ENCODE measurements at regions not wholly inside any gene's neighbourhood (a gene's known extent, or its start where the extent isn't known, plus 50 kb on each side); places are given as distances from the start of the nearest gene placed in this dataset.
"Not testable (repeated sequence)": the region's sequence is repeated elsewhere in the genome, so short reads cannot be mapped to it uniquely, and the experiment has no call there.

- TF ChIP-seq, protein P1, sequence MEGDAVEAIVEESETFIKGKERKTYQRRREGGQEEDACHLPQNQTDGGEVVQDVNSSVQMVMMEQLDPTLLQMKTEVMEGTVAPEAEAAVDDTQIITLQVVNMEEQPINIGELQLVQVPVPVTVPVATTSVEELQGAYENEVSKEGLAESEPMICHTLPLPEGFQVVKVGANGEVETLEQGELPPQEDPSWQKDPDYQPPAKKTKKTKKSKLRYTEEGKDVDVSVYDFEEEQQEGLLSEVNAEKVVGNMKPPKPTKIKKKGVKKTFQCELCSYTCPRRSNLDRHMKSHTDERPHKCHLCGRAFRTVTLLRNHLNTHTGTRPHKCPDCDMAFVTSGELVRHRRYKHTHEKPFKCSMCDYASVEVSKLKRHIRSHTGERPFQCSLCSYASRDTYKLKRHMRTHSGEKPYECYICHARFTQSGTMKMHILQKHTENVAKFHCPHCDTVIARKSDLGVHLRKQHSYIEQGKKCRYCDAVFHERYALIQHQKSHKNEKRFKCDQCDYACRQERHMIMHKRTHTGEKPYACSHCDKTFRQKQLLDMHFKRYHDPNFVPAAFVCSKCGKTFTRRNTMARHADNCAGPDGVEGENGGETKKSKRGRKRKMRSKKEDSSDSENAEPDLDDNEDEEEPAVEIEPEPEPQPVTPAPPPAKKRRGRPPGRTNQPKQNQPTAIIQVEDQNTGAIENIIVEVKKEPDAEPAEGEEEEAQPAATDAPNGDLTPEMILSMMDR (IDR thresholded peaks at IDR 0.05; ENCODE audit: unreplicated experiment in 3 of 3) = no peak
- Mint-ChIP-seq H3K36me3 (ENCODE audit: low read depth) (peaks cover 28% of the 10 kb centered on the region), H3K4me3 (no peak overlapping the region), H3K27me3 (ENCODE audit: low read depth) (no peaks in the 10 kb centered on the region), H3K4me1 (no peaks in the 10 kb centered on the region), H3K27ac (no peak overlapping the region), H3K9me3 (peaks cover 18% of the 10 kb centered on the region)
Observed at GRCh38 chr14:71429902-71430301, 502.3 kb upstream of the RGS6 start.

DNA sequence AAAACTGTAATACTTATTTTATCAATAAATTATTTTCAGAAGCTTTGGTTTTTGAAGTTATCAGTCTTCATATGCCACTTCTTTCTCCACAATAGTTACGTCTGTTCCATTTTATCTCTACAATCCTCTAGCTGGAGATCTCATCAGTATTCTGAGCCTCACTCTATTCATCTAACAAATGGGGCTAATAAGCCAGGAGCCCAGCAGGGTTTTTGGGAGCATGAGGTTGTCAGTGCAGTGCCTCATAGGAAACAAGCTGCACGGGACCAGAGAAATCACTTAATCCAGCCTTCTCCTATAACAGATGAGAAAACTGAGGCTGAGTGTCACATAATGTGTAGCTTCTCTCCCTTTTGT lies 501.9 kb upstream of the RGS6 start:
- TF ChIP-seq, protein P1 (IDR thresholded peaks at IDR 0.05; ENCODE audit: unreplicated experiment in 3 of 3) = no peak
- no peaks in the 10 kb centered on the region for H3K4me1 Mint-ChIP-seq
- H3K27me3 Mint-ChIP-seq (ENCODE audit: low read depth) = no peaks in the 10 kb centered on the region
- peaks cover 24% of the 10 kb centered on the region for H3K36me3 Mint-ChIP-seq (ENCODE audit: low read depth)
- no peak overlapping the region for H3K4me3 Mint-ChIP-seq
- H3K9me3 Mint-ChIP-seq = peaks cover 14% of the 10 kb centered on the region
- no peak overlapping the region for H3K27ac Mint-ChIP-seq

- Mint-ChIP-seq H3K4me1 (no peaks in the 10 kb centered on the region), H3K27me3 (ENCODE audit: low read depth) (no peaks in the 10 kb centered on the region)
- TF ChIP-seq, protein P1 (IDR thresholded peaks at IDR 0.05; ENCODE audit: unreplicated experiment in 3 of 3) = no peak
Observed at GRCh38 chr14:71430678-71431376, 501.4 kb upstream of the RGS6 start.

GRCh38 chr14:71432334-71433110 lies 499.7 kb upstream of the RGS6 start:
- Mint-ChIP-seq H3K27ac (peak overlapping the region in 2 of 3 experiments; percentile 3 to 20), H3K27me3 (ENCODE audit: low read depth) (no peaks in the 10 kb centered on the region), H3K4me3 (no peak overlapping the region), H3K9me3 (peaks cover 6% of the 10 kb centered on the region), H3K4me1 (no peaks in the 10 kb centered on the region), H3K36me3 (ENCODE audit: low read depth) (peaks cover 11% of the 10 kb centered on the region)
- TF ChIP-seq, protein P1 (IDR thresholded peaks at IDR 0.05; ENCODE audit: unreplicated experiment in 3 of 3) = no peak

More at GRCh38 chr14:71430678-71431376, 501.4 kb upstream of the RGS6 start:
- H3K36me3 Mint-ChIP-seq (ENCODE audit: low read depth) = peaks cover 22% of the 10 kb centered on the region
- peaks cover 13% of the 10 kb centered on the region for H3K9me3 Mint-ChIP-seq
- H3K27ac Mint-ChIP-seq = no peak overlapping the region
- no peak overlapping the region for H3K4me3 Mint-ChIP-seq

DNA sequence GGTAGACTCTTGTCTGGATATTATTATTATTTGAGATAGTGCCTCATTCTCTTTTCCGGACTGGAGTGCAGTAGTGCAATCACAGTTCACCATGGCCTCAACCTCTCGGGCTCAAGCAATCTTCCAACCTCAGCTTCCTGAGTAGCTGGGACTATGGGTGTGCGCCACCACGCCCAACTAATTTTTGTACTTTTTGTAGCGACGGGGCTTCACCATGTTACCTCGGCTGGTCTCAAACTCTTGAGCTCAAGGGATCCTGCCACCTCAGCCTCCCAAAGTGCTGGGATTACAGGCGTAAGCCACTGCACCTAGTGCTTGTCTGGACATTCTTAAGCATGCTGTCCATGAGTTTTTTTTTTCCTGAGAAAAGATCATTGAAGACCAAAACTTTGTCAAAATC lies 498.9 kb upstream of the RGS6 start:
- Mint-ChIP-seq H3K9me3 (peaks cover 3% of the 10 kb centered on the region), H3K36me3 (ENCODE audit: low read depth) (peaks cover 8% of the 10 kb centered on the region), H3K4me1 (peaks cover 4% of the 10 kb centered on the region), H3K4me3 (no peak overlapping the region), H3K27ac (no peak overlapping the region), H3K27me3 (ENCODE audit: low read depth) (no peaks in the 10 kb centered on the region)
- TF ChIP-seq, protein P1 (IDR thresholded peaks at IDR 0.05; ENCODE audit: unreplicated experiment in 3 of 3) = no peak

- not testable (repeated sequence) for H3K36me3 Mint-ChIP-seq (ENCODE audit: low read depth); H3K27me3 Mint-ChIP-seq (ENCODE audit: low read depth); H3K9me3 Mint-ChIP-seq; H3K27ac Mint-ChIP-seq; H3K4me3 Mint-ChIP-seq
- H3K4me1 Mint-ChIP-seq = peaks cover 21% of the 10 kb centered on the region
Observed at GRCh38 chr14:71435641-71436040, 496.6 kb upstream of the RGS6 start.
